ENCODE measurements at regions not wholly inside any gene's neighbourhood (a gene's known extent, or its start where the extent isn't known, plus 50 kb on each side); places are given as distances from the start of the nearest gene placed in this dataset.

GRCh38 chr18:10009321-10010144, 95.7 kb downstream of the VAPA start:
- intact Hi-C loops (cut with micrococcal nuclease), result no loop called here
- no peaks in the 10 kb centered on the region for H3K9me3 Mint-ChIP-seq
- H3K4me3 Mint-ChIP-seq, result no peak overlapping the region
- no peaks in the 10 kb centered on the region for H3K4me1 Mint-ChIP-seq (ENCODE audit: low read depth)
- no peaks in the 10 kb centered on the region for H3K36me3 Mint-ChIP-seq (ENCODE audit: low read depth)
- no peak overlapping the region for H3K27ac Mint-ChIP-seq
- DNase-seq (ENCODE audit: low spot score), result no peak
- peaks cover 2% of the 10 kb centered on the region for H3K27me3 Mint-ChIP-seq (ENCODE audit: insufficient read depth)

- H3K4me3 Mint-ChIP-seq, result no peak overlapping the region
- intact Hi-C loops (cut with micrococcal nuclease), result no loop called here
Observed at GRCh38 chr18:10010611-10011015, 96.8 kb downstream of the VAPA start.

GRCh38 chr18:10011061-10011460, 97.2 kb downstream of the VAPA start:
- Mint-ChIP-seq H3K36me3 (ENCODE audit: low read depth) (no peaks in the 10 kb centered on the region), H3K9me3 (no peaks in the 10 kb centered on the region), H3K4me3 (no peak overlapping the region), H3K4me1 (ENCODE audit: low read depth) (no peaks in the 10 kb centered on the region), H3K27me3 (ENCODE audit: insufficient read depth) (peaks cover 2% of the 10 kb centered on the region), H3K27ac (no peak overlapping the region)
- intact Hi-C loops (cut with micrococcal nuclease), result no loop called here
- DNase-seq (ENCODE audit: low spot score), result no peak

More at GRCh38 chr18:10010611-10011015, 96.8 kb downstream of the VAPA start:
- H3K27ac Mint-ChIP-seq, result no peak overlapping the region
- no peaks in the 10 kb centered on the region for H3K4me1 Mint-ChIP-seq (ENCODE audit: low read depth)
- DNase-seq (ENCODE audit: low spot score), result no peak
- H3K36me3 Mint-ChIP-seq (ENCODE audit: low read depth), result no peaks in the 10 kb centered on the region
- no peaks in the 10 kb centered on the region for H3K9me3 Mint-ChIP-seq
- peaks cover 2% of the 10 kb centered on the region for H3K27me3 Mint-ChIP-seq (ENCODE audit: insufficient read depth)

GRCh38 chr18:10011751-10012150, 97.9 kb downstream of the VAPA start:
- H3K9me3 Mint-ChIP-seq, result no peaks in the 10 kb centered on the region
- no peak for DNase-seq (ENCODE audit: low spot score)
- H3K27ac Mint-ChIP-seq, result no peak overlapping the region
- peaks cover 7% of the 10 kb centered on the region for H3K4me1 Mint-ChIP-seq (ENCODE audit: low read depth)
- intact Hi-C loops (cut with micrococcal nuclease), result no loop called here
- H3K4me3 Mint-ChIP-seq, result no peak overlapping the region
- H3K36me3 Mint-ChIP-seq (ENCODE audit: low read depth), result no peaks in the 10 kb centered on the region
- peaks cover 2% of the 10 kb centered on the region for H3K27me3 Mint-ChIP-seq (ENCODE audit: insufficient read depth)

GRCh38 chr18:10012526-10012925, 98.7 kb downstream of the VAPA start:
- no peak overlapping the region for H3K27ac Mint-ChIP-seq
- intact Hi-C loops (cut with micrococcal nuclease), result no loop called here
- H3K9me3 Mint-ChIP-seq, result no peaks in the 10 kb centered on the region
- no peaks in the 10 kb centered on the region for H3K36me3 Mint-ChIP-seq (ENCODE audit: low read depth)
- H3K4me3 Mint-ChIP-seq, result no peak overlapping the region
- H3K4me1 Mint-ChIP-seq (ENCODE audit: low read depth), result peaks cover 7% of the 10 kb centered on the region
- H3K27me3 Mint-ChIP-seq (ENCODE audit: insufficient read depth), result peaks cover 2% of the 10 kb centered on the region
- DNase-seq (ENCODE audit: low spot score), result no peak

GRCh38 chr18:10013621-10014543, 100.1 kb downstream of the VAPA start:
- H3K27ac Mint-ChIP-seq, result no peak overlapping the region
- intact Hi-C loops (cut with micrococcal nuclease), result no loop called here
- H3K27me3 Mint-ChIP-seq (ENCODE audit: insufficient read depth), result peaks cover 2% of the 10 kb centered on the region
- peaks cover 7% of the 10 kb centered on the region for H3K4me1 Mint-ChIP-seq (ENCODE audit: low read depth)
- H3K36me3 Mint-ChIP-seq (ENCODE audit: low read depth), result no peaks in the 10 kb centered on the region
- H3K4me3 Mint-ChIP-seq, result no peak overlapping the region
- H3K9me3 Mint-ChIP-seq, result no peaks in the 10 kb centered on the region
- no peak for DNase-seq (ENCODE audit: low spot score)

- H3K4me1 Mint-ChIP-seq (ENCODE audit: low read depth), result peaks cover 7% of the 10 kb centered on the region
- no peak for DNase-seq (ENCODE audit: low spot score)
- intact Hi-C loops (cut with micrococcal nuclease), result no loop called here
- no peaks in the 10 kb centered on the region for H3K36me3 Mint-ChIP-seq (ENCODE audit: low read depth)
- H3K4me3 Mint-ChIP-seq, result no peak overlapping the region
- peaks cover 2% of the 10 kb centered on the region for H3K27me3 Mint-ChIP-seq (ENCODE audit: insufficient read depth)
- no peak overlapping the region for H3K27ac Mint-ChIP-seq
- no peaks in the 10 kb centered on the region for H3K9me3 Mint-ChIP-seq
Observed at GRCh38 chr18:10015288-10015701, 101.5 kb downstream of the VAPA start.

- no peak overlapping the region for H3K4me3 Mint-ChIP-seq
- intact Hi-C loops (cut with micrococcal nuclease), result no loop called here
Observed at GRCh38 chr18:10015941-10016819, 102.4 kb downstream of the VAPA start.

GRCh38 chr18:10017043-10017442, 103.2 kb downstream of the VAPA start:
- intact Hi-C loops (cut with micrococcal nuclease), result no loop called here
- Mint-ChIP-seq H3K36me3 (ENCODE audit: low read depth) (no peaks in the 10 kb centered on the region), H3K27me3 (ENCODE audit: insufficient read depth) (peaks cover 7% of the 10 kb centered on the region), H3K9me3 (no peaks in the 10 kb centered on the region), H3K4me1 (ENCODE audit: low read depth) (peaks cover 7% of the 10 kb centered on the region), H3K4me3 (no peak overlapping the region), H3K27ac (no peak overlapping the region)
- DNase-seq (ENCODE audit: low spot score), result no peak

More at GRCh38 chr18:10015941-10016819, 102.4 kb downstream of the VAPA start:
- DNase-seq (ENCODE audit: low spot score), result no peak
- Mint-ChIP-seq H3K27ac (no peak overlapping the region), H3K36me3 (ENCODE audit: low read depth) (no peaks in the 10 kb centered on the region), H3K27me3 (ENCODE audit: insufficient read depth) (peaks cover 5% of the 10 kb centered on the region), H3K4me1 (ENCODE audit: low read depth) (peaks cover 7% of the 10 kb centered on the region), H3K9me3 (no peaks in the 10 kb centered on the region)

GRCh38 chr18:10018289-10018688, 104.5 kb downstream of the VAPA start:
- H3K27me3 Mint-ChIP-seq (ENCODE audit: insufficient read depth), result peaks cover 5% of the 10 kb centered on the region
- no peak overlapping the region for H3K4me3 Mint-ChIP-seq
- H3K27ac Mint-ChIP-seq, result no peak overlapping the region
- no peak for DNase-seq (ENCODE audit: low spot score)
- H3K9me3 Mint-ChIP-seq, result no peaks in the 10 kb centered on the region
- intact Hi-C loops (cut with micrococcal nuclease), result no loop called here
- no peaks in the 10 kb centered on the region for H3K36me3 Mint-ChIP-seq (ENCODE audit: low read depth)
- H3K4me1 Mint-ChIP-seq (ENCODE audit: low read depth), result peaks cover 7% of the 10 kb centered on the region

- Mint-ChIP-seq H3K4me1 (ENCODE audit: low read depth) (peaks cover 7% of the 10 kb centered on the region), H3K27me3 (ENCODE audit: insufficient read depth) (peaks cover 5% of the 10 kb centered on the region), H3K36me3 (ENCODE audit: low read depth) (no peaks in the 10 kb centered on the region), H3K27ac (no peak overlapping the region), H3K4me3 (no peak overlapping the region), H3K9me3 (no peaks in the 10 kb centered on the region)
- intact Hi-C loops (cut with micrococcal nuclease), result no loop called here
- no peak for DNase-seq (ENCODE audit: low spot score)
Observed at GRCh38 chr18:10020171-10020570, 106.4 kb downstream of the VAPA start.

GRCh38 chr18:10022365-10022764, 108.5 kb downstream of the VAPA start:
- intact Hi-C loops (cut with micrococcal nuclease), result no loop called here
- Mint-ChIP-seq H3K9me3 (no peaks in the 10 kb centered on the region), H3K4me1 (ENCODE audit: low read depth) (no peaks in the 10 kb centered on the region), H3K4me3 (no peak overlapping the region), H3K27ac (no peak overlapping the region), H3K27me3 (ENCODE audit: insufficient read depth) (peaks cover 8% of the 10 kb centered on the region), H3K36me3 (ENCODE audit: low read depth) (no peaks in the 10 kb centered on the region)
- no peak for DNase-seq (ENCODE audit: low spot score)
